ENCODE measurements at regions not wholly inside any gene's neighbourhood (a gene's known extent, or its start where the extent isn't known, plus 50 kb on each side); places are given as distances from the start of the nearest gene placed in this dataset.

DNA sequence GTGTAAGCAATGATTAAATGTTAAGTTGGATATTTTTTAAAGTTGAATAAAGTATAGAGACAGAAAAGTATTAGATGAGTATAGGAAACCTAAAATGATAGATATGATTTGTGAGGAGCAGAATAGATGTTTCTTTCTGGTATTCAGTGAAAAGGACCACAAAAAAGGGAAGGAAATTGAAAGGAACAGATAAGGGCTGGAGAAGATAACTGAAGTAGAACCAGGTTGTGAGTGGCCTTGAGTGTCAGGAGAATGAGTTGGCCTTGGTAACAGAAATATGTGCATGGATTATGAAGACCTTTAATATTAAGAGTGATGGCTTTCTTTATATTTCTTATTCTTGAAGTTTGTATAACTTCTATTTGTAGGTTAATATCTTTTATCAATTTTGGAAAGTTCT, 543.5 kb downstream of the METTL4 start:
- no peak for DNase-seq (ENCODE audit: low read depth)
- TF ChIP-seq MAX (IDR thresholded peaks at IDR 0.05; ENCODE audit: low read depth, low read length) = no peak
- TF ChIP-seq POLR2A (IDR thresholded peaks at IDR 0.05; ENCODE audit: extremely low read depth, insufficient read length) = no peak
- TF ChIP-seq, protein P1, sequence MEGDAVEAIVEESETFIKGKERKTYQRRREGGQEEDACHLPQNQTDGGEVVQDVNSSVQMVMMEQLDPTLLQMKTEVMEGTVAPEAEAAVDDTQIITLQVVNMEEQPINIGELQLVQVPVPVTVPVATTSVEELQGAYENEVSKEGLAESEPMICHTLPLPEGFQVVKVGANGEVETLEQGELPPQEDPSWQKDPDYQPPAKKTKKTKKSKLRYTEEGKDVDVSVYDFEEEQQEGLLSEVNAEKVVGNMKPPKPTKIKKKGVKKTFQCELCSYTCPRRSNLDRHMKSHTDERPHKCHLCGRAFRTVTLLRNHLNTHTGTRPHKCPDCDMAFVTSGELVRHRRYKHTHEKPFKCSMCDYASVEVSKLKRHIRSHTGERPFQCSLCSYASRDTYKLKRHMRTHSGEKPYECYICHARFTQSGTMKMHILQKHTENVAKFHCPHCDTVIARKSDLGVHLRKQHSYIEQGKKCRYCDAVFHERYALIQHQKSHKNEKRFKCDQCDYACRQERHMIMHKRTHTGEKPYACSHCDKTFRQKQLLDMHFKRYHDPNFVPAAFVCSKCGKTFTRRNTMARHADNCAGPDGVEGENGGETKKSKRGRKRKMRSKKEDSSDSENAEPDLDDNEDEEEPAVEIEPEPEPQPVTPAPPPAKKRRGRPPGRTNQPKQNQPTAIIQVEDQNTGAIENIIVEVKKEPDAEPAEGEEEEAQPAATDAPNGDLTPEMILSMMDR (IDR thresholded peaks at IDR 0.05; ENCODE audit: low read depth, low read length) = no peak
- TF ChIP-seq MYC (IDR thresholded peaks at IDR 0.05; ENCODE audit: low read depth, low read length) = no peak
- H3K4me3 ChIP-seq (ENCODE audit: low read depth, low read length) = no peak overlapping the region

- DNase-seq (ENCODE audit: low read depth) = no peak
- TF ChIP-seq POLR2A (IDR thresholded peaks at IDR 0.05; ENCODE audit: extremely low read depth, insufficient read length) = no peak
- TF ChIP-seq MYC (IDR thresholded peaks at IDR 0.05; ENCODE audit: low read depth, low read length) = no peak
- TF ChIP-seq, protein P1 (IDR thresholded peaks at IDR 0.05; ENCODE audit: low read depth, low read length) = no peak
- TF ChIP-seq MAX (IDR thresholded peaks at IDR 0.05; ENCODE audit: low read depth, low read length) = no peak
- no peak overlapping the region for H3K4me3 ChIP-seq (ENCODE audit: low read depth, low read length)
Observed at GRCh38 chr18:2028986-2029385, 542.3 kb downstream of the METTL4 start.

GRCh38 chr18:2030647-2031046, 540.7 kb downstream of the METTL4 start:
- H3K4me3 ChIP-seq (ENCODE audit: low read depth, low read length) = no peak overlapping the region
- DNase-seq (ENCODE audit: low read depth) = no peak
- TF ChIP-seq, protein P1 (IDR thresholded peaks at IDR 0.05; ENCODE audit: low read depth, low read length) = no peak
- TF ChIP-seq POLR2A (IDR thresholded peaks at IDR 0.05; ENCODE audit: extremely low read depth, insufficient read length) (no peak), MYC (IDR thresholded peaks at IDR 0.05; ENCODE audit: low read depth, low read length) (no peak), MAX (IDR thresholded peaks at IDR 0.05; ENCODE audit: low read depth, low read length) (no peak)

GRCh38 chr18:2032036-2032435, 539.3 kb downstream of the METTL4 start:
- no peak for DNase-seq (ENCODE audit: low read depth)
- no peak for TF ChIP-seq POLR2A (IDR thresholded peaks at IDR 0.05; ENCODE audit: extremely low read depth, insufficient read length)
- TF ChIP-seq MYC (IDR thresholded peaks at IDR 0.05; ENCODE audit: low read depth, low read length) = no peak
- TF ChIP-seq, protein P1 (IDR thresholded peaks at IDR 0.05; ENCODE audit: low read depth, low read length) = no peak
- TF ChIP-seq MAX (IDR thresholded peaks at IDR 0.05; ENCODE audit: low read depth, low read length) = no peak
- H3K4me3 ChIP-seq (ENCODE audit: low read depth, low read length) = no peak overlapping the region

GRCh38 chr18:2035056-2035455, 536.2 kb downstream of the METTL4 start:
- H3K4me3 ChIP-seq (ENCODE audit: low read depth, low read length) = no peak overlapping the region
- no peak for DNase-seq (ENCODE audit: low read depth)
- TF ChIP-seq, protein P1 (IDR thresholded peaks at IDR 0.05; ENCODE audit: low read depth, low read length) = no peak
- TF ChIP-seq MAX (IDR thresholded peaks at IDR 0.05; ENCODE audit: low read depth, low read length) = no peak
- no peak for TF ChIP-seq POLR2A (IDR thresholded peaks at IDR 0.05; ENCODE audit: extremely low read depth, insufficient read length)
- TF ChIP-seq MYC (IDR thresholded peaks at IDR 0.05; ENCODE audit: low read depth, low read length) = no peak

- DNase-seq (ENCODE audit: low read depth) = no peak
- TF ChIP-seq MAX (IDR thresholded peaks at IDR 0.05; ENCODE audit: low read depth, low read length) (no peak), POLR2A (IDR thresholded peaks at IDR 0.05; ENCODE audit: extremely low read depth, insufficient read length) (no peak), MYC (IDR thresholded peaks at IDR 0.05; ENCODE audit: low read depth, low read length) (no peak)
- TF ChIP-seq, protein P1 (IDR thresholded peaks at IDR 0.05; ENCODE audit: low read depth, low read length) = no peak
- no peak overlapping the region for H3K4me3 ChIP-seq (ENCODE audit: low read depth, low read length)
Observed at GRCh38 chr18:2036086-2036485, 535.2 kb downstream of the METTL4 start.
